SIG-M5 treated with dmso at 0.1 percent for 504 hours (cell line): ENCODE measurements at regions not wholly inside any gene's neighbourhood (a gene's known extent, or its start where the extent isn't known, plus 50 kb on each side); places are given as distances from the start of the nearest gene placed in this dataset.

Experiments
- DNase-seq: peaks from one replicate; lab custom pipeline; 2025; ENCODE audit not compliant: unreplicated experiment; lab: John Stamatoyannopoulos, UW

- DNase-seq: no peak
Measured at GRCh38 chr5:173796721-173797495, 91.2 kb upstream of the CPEB4 start.

- no peak for DNase-seq
Measured at GRCh38 chr5:173798127-173798810, 89.9 kb upstream of the CPEB4 start.

- no peak for DNase-seq
Measured at GRCh38 chr5:173800340-173800739, 87.8 kb upstream of the CPEB4 start.

GRCh38 chr5:173801006-173801405 is 87.1 kb upstream of the CPEB4 start:
- no peak for DNase-seq

- peak; percentile 88 for DNase-seq
Measured at GRCh38 chr5:173802670-173803165, 85.4 kb upstream of the CPEB4 start.

GRCh38 chr5:173804579-173804978 is 83.6 kb upstream of the CPEB4 start:
- no peak for DNase-seq

GRCh38 chr5:173806270-173807035 is 81.7 kb upstream of the CPEB4 start:
- DNase-seq: peak; percentile 18

GRCh38 chr5:173807181-173807655 is 80.9 kb upstream of the CPEB4 start:
- DNase-seq: no peak

- DNase-seq: peak; percentile 63
Measured at GRCh38 chr5:173808079-173808808, 79.9 kb upstream of the CPEB4 start.

GRCh38 chr5:173809014-173809413 is 79.1 kb upstream of the CPEB4 start:
- DNase-seq: no peak

GRCh38 chr5:173812811-173813550 is 75.2 kb upstream of the CPEB4 start:
- DNase-seq: no peak

- no peak for DNase-seq
Measured at GRCh38 chr5:173814053-173814452, 74.1 kb upstream of the CPEB4 start.

- no peak for DNase-seq
Measured at GRCh38 chr5:173815571-173815970, 72.6 kb upstream of the CPEB4 start.

- DNase-seq: no peak
Measured at GRCh38 chr5:173816728-173817127, 71.4 kb upstream of the CPEB4 start.

- no peak for DNase-seq
Measured at GRCh38 chr5:173817561-173817960, 70.6 kb upstream of the CPEB4 start.

GRCh38 chr5:173819521-173819920 is 68.6 kb upstream of the CPEB4 start:
- DNase-seq: no peak

- no peak for DNase-seq
Measured at GRCh38 chr5:173823274-173823644, 64.9 kb upstream of the CPEB4 start.

GRCh38 chr5:173823721-173824567 is 64.2 kb upstream of the CPEB4 start:
- DNase-seq: peak; percentile 65

GRCh38 chr5:173825215-173825865 is 62.8 kb upstream of the CPEB4 start:
- peak; percentile 42 for DNase-seq
